ENCODE measurements at regions not wholly inside any gene's neighbourhood (a gene's known extent, or its start where the extent isn't known, plus 50 kb on each side); places are given as distances from the start of the nearest gene placed in this dataset.

- no peak for TF ChIP-seq CTCF (IDR thresholded peaks at IDR 0.05)
- no peak for TF ChIP-seq POLR2A (IDR thresholded peaks at IDR 0.05)
Measured at GRCh38 chr10:35979116-35979515, 337.0 kb upstream of the FZD8 start.
